ENCODE measurements at regions not wholly inside any gene's neighbourhood (a gene's known extent, or its start where the extent isn't known, plus 50 kb on each side); places are given as distances from the start of the nearest gene placed in this dataset.

DNA sequence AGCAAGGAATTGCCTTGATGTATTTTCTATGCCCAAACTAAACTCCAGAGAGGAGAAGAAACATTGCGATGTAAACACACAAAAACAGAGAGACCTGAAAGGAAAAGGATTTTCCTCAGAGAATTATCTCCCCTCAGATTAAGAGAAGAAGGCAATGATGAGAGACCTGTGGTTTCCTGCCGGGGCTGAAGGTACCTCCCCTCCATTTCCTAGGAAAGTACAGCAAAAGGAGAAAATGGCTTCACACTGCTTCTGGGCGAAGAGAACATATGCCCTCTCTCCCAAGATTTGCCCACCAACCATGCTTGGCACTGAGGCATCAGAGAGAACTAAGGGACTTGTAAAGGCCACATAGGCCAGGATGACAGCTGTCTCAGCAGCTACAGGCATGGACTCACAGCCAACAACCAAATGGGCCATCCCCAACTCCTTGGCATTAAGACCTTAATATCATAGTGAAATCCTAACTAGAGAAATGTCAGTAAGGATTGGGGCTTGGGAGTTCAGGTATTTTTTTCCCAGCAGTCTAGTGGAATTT, 523.0 kb downstream of the PTPRC start:
- Histone ChIP-seq H3K4me1 (ENCODE audit: control insufficient read depth, insufficient read depth, low read length) (no peaks in the 10 kb centered on the region), H3K36me3 (ENCODE audit: control insufficient read depth in 2 of 2, insufficient read depth in 1 of 2, low read length in 2 of 2) (no peaks in the 10 kb centered on the region), H3K27ac (ENCODE audit: extremely low read depth, low read depth, low read length) (no peak overlapping the region), H3K4me3 (ENCODE audit: low read depth, low read length) (no peak overlapping the region), H3K9me3 (ENCODE audit: control insufficient read depth, insufficient read depth, low read depth, low read length) (no peaks in the 10 kb centered on the region)
- CTCF ChIA-PET, result interaction anchor here (1.3 kb wide), 1 partner anchor 49 kb away, joined by 3 read pairs; no protein-coding TSS in a partner anchor
- POLR2A ChIA-PET, result no interaction called here
- TF ChIP-seq, protein P1, sequence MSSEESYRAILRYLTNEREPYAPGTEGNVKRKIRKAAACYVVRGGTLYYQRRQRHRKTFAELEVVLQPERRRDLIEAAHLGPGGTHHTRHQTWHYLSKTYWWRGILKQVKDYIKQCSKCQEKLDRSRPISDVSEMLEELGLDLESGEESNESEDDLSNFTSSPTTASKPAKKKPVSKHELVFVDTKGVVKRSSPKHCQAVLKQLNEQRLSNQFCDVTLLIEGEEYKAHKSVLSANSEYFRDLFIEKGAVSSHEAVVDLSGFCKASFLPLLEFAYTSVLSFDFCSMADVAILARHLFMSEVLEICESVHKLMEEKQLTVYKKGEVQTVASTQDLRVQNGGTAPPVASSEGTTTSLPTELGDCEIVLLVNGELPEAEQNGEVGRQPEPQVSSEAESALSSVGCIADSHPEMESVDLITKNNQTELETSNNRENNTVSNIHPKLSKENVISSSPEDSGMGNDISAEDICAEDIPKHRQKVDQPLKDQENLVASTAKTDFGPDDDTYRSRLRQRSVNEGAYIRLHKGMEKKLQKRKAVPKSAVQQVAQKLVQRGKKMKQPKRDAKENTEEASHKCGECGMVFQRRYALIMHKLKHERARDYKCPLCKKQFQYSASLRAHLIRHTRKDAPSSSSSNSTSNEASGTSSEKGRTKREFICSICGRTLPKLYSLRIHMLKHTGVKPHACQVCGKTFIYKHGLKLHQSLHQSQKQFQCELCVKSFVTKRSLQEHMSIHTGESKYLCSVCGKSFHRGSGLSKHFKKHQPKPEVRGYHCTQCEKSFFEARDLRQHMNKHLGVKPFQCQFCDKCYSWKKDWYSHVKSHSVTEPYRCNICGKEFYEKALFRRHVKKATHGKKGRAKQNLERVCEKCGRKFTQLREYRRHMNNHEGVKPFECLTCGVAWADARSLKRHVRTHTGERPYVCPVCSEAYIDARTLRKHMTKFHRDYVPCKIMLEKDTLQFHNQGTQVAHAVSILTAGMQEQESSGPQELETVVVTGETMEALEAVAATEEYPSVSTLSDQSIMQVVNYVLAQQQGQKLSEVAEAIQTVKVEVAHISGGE (tag by site-specific recombination; conservative IDR thresholded peaks at IDR 0.05; ENCODE audit: low read depth), result no peak
- no peak for TF ChIP-seq TRIM28 (IDR thresholded peaks at IDR 0.05; ENCODE audit: borderline replicate concordance, low read length)
- TF ChIP-seq, protein P2, sequence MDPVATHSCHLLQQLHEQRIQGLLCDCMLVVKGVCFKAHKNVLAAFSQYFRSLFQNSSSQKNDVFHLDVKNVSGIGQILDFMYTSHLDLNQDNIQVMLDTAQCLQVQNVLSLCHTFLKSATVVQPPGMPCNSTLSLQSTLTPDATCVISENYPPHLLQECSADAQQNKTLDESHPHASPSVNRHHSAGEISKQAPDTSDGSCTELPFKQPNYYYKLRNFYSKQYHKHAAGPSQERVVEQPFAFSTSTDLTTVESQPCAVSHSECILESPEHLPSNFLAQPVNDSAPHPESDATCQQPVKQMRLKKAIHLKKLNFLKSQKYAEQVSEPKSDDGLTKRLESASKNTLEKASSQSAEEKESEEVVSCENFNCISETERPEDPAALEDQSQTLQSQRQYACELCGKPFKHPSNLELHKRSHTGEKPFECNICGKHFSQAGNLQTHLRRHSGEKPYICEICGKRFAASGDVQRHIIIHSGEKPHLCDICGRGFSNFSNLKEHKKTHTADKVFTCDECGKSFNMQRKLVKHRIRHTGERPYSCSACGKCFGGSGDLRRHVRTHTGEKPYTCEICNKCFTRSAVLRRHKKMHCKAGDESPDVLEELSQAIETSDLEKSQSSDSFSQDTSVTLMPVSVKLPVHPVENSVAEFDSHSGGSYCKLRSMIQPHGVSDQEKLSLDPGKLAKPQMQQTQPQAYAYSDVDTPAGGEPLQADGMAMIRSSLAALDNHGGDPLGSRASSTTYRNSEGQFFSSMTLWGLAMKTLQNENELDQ (tag by site-specific recombination; IDR thresholded peaks at IDR 0.05; ENCODE audit: low read depth), result no peak
- TF ChIP-seq, protein P3, sequence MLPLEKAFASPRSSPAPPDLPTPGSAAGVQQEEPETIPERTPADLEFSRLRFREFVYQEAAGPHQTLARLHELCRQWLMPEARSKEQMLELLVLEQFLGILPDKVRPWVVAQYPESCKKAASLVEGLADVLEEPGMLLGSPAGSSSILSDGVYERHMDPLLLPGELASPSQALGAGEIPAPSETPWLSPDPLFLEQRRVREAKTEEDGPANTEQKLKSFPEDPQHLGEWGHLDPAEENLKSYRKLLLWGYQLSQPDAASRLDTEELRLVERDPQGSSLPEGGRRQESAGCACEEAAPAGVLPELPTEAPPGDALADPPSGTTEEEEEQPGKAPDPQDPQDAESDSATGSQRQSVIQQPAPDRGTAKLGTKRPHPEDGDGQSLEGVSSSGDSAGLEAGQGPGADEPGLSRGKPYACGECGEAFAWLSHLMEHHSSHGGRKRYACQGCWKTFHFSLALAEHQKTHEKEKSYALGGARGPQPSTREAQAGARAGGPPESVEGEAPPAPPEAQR (tag by site-specific recombination; IDR thresholded peaks at IDR 0.05), result no peak
- no peak for TF ChIP-seq ZFP3 (tag by site-specific recombination; IDR thresholded peaks at IDR 0.05; ENCODE audit: low read depth)
- TF ChIP-seq, protein P4, sequence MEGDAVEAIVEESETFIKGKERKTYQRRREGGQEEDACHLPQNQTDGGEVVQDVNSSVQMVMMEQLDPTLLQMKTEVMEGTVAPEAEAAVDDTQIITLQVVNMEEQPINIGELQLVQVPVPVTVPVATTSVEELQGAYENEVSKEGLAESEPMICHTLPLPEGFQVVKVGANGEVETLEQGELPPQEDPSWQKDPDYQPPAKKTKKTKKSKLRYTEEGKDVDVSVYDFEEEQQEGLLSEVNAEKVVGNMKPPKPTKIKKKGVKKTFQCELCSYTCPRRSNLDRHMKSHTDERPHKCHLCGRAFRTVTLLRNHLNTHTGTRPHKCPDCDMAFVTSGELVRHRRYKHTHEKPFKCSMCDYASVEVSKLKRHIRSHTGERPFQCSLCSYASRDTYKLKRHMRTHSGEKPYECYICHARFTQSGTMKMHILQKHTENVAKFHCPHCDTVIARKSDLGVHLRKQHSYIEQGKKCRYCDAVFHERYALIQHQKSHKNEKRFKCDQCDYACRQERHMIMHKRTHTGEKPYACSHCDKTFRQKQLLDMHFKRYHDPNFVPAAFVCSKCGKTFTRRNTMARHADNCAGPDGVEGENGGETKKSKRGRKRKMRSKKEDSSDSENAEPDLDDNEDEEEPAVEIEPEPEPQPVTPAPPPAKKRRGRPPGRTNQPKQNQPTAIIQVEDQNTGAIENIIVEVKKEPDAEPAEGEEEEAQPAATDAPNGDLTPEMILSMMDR (tag by site-specific recombination; IDR thresholded peaks at IDR 0.05), result no peak
- no peak for TF ChIP-seq PRDM1 (tag by site-specific recombination; IDR thresholded peaks at IDR 0.05)

DNA sequence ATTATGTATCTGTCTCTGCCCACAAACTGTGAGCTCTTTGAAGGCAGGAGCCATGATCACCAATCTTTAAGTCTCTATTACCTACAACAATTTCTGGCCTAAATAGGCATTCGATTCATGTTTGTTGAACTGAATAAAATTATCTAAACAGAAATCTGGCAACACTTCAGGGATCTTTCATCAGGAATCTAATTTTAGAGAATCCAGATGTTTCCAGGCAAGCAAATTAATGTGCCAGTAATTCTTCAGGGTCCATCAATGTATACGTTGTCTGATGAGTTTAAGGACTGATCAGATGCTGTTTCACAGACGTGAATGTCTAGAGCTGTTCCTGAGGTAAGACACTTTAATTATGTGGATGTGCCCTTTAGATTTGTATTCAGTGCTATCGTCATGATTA, 524.4 kb downstream of the PTPRC start:
- POLR2A ChIA-PET, result no interaction called here
- Histone ChIP-seq H3K36me3 (ENCODE audit: control insufficient read depth in 2 of 2, insufficient read depth in 1 of 2, low read length in 2 of 2) (no peaks in the 10 kb centered on the region), H3K27ac (ENCODE audit: extremely low read depth, low read depth, low read length) (no peak overlapping the region), H3K9me3 (ENCODE audit: control insufficient read depth, insufficient read depth, low read depth, low read length) (no peaks in the 10 kb centered on the region), H3K4me1 (ENCODE audit: control insufficient read depth, insufficient read depth, low read length) (no peaks in the 10 kb centered on the region), H3K4me3 (ENCODE audit: low read depth, low read length) (no peak overlapping the region)
- CTCF ChIA-PET, result no interaction called here
- no peak for TF ChIP-seq ZNF366 (tag by site-specific recombination; conservative IDR thresholded peaks at IDR 0.05)
- TF ChIP-seq KLF10 (tag by site-specific recombination; IDR thresholded peaks at IDR 0.05), result no peak
- no peak for TF ChIP-seq SP2 (tag by site-specific recombination; IDR thresholded peaks at IDR 0.05)
- no peak for TF ChIP-seq ZNF664 (tag by site-specific recombination; IDR thresholded peaks at IDR 0.05)
- TF ChIP-seq ZNF311 (tag by site-specific recombination; IDR thresholded peaks at IDR 0.05; ENCODE audit: borderline replicate concordance), result no peak
- TF ChIP-seq YY1 (tag by site-specific recombination; IDR thresholded peaks at IDR 0.05), result no peak
- no peak for TF ChIP-seq RBAK (tag by site-specific recombination; IDR thresholded peaks at IDR 0.05)
- TF ChIP-seq, protein P5, sequence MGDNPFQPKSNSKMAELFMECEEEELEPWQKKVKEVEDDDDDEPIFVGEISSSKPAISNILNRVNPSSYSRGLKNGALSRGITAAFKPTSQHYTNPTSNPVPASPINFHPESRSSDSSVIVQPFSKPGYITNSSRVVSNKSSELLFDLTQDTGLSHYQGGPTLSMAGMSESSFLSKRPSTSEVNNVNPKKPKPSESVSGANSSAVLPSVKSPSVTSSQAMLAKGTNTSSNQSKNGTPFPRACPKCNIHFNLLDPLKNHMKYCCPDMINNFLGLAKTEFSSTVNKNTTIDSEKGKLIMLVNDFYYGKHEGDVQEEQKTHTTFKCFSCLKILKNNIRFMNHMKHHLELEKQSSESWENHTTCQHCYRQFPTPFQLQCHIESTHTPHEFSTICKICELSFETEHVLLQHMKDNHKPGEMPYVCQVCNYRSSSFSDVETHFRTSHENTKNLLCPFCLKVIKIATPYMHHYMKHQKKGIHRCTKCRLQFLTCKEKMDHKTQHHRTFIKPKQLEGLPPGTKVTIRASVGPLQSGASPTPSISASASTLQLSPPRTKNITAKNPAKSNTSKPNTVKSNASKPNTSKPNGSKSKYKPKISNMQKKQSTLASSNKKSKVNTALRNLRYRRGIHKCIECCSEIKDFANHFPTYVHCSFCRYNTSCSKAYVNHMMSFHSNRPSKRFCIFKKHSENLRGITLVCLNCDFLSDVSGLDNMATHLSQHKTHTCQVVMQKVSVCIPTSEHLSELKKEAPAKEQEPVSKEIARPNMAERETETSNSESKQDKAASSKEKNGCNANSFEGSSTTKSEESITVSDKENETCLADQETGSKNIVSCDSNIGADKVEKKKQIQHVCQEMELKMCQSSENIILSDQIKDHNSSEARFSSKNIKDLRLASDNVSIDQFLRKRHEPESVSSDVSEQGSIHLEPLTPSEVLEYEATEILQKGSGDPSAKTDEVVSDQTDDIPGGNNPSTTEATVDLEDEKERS (tag by site-specific recombination; IDR thresholded peaks at IDR 0.05), result no peak
- no peak for TF ChIP-seq ZNF169 (tag by site-specific recombination; IDR thresholded peaks at IDR 0.05)
- TF ChIP-seq, protein P6, sequence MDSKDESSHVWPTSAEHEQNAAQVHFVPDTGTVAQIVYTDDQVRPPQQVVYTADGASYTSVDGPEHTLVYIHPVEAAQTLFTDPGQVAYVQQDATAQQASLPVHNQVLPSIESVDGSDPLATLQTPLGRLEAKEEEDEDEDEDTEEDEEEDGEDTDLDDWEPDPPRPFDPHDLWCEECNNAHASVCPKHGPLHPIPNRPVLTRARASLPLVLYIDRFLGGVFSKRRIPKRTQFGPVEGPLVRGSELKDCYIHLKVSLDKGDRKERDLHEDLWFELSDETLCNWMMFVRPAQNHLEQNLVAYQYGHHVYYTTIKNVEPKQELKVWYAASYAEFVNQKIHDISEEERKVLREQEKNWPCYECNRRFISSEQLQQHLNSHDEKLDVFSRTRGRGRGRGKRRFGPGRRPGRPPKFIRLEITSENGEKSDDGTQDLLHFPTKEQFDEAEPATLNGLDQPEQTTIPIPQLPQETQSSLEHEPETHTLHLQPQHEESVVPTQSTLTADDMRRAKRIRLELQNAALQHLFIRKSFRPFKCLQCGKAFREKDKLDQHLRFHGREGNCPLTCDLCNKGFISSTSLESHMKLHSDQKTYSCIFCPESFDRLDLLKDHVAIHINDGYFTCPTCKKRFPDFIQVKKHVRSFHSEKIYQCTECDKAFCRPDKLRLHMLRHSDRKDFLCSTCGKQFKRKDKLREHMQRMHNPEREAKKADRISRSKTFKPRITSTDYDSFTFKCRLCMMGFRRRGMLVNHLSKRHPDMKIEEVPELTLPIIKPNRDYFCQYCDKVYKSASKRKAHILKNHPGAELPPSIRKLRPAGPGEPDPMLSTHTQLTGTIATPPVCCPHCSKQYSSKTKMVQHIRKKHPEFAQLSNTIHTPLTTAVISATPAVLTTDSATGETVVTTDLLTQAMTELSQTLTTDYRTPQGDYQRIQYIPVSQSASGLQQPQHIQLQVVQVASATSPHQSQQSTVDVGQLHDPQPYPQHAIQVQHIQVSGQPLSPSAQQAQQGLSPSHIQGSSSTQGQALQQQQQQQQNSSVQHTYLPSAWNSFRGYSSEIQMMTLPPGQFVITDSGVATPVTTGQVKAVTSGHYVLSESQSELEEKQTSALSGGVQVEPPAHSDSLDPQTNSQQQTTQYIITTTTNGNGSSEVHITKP (tag by site-specific recombination; IDR thresholded peaks at IDR 0.05), result no peak

All from HEK293 (cell line).